NCI-H2029 (cell line): ENCODE measurements at regions not wholly inside any gene's neighbourhood (a gene's known extent, or its start where the extent isn't known, plus 50 kb on each side); places are given as distances from the start of the nearest gene placed in this dataset.

Experiments
- DNase-seq: peaks from one replicate; lab custom pipeline; 2025; lab: John Stamatoyannopoulos, UW

DNA sequence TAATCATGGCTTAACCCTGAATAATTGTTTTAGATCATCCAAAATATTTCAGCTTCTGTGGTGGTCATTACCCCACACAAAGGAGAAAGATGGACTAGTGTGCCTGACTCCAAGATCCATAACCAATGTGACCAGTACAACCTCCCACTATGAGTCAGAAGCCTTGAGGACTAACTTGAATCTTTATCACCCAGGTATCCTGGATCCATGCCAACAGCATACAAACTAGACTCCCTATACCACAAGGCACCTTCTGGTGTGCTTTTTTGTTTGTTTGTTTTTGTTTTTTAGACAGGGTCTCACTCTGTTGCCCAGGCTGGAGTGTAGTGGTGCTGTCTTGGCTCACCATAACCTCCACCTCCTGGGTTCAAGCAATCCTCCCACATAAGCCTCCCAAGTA lies 317.7 kb downstream of the VPS13C start:
- no peak for DNase-seq

DNA sequence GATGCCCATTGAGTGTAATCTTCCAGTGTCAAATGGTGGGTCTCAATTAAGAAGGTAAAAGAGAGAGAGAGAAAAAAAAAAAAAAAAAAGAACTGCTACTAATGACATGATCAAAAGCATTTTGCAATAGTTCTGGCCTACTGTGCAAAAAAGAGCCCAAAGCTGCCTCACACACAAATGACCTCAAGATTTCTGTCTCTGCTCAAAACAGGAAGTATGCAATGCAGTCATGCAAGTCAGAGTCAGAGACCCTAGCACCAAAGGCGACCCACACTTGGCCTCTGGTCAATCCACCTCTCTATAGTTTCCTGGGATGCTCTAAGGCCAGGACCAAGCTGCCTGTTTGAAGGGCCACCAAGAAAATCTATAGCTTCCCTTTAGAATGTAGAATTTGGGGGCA lies 323.5 kb downstream of the VPS13C start:
- no peak for DNase-seq

DNA sequence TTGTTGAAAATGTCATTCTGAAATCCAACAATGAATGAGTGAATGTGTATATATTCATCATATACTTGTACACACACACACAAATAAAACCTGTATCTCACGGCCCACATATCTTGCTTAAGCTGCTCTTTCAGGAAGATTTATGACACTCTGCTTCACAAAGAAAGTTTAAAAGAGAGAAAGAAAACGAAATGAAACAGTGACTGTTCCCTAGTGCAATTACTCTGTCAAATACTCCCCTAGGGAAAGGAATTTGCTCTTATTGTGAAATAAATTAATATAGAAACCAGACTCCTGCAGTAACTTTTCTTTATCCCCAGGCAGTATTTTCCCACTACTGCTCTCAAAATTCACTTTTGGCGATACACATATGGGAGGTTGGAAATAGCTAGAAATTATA lies 329.1 kb downstream of the VPS13C start:
- DNase-seq = no peak

DNA sequence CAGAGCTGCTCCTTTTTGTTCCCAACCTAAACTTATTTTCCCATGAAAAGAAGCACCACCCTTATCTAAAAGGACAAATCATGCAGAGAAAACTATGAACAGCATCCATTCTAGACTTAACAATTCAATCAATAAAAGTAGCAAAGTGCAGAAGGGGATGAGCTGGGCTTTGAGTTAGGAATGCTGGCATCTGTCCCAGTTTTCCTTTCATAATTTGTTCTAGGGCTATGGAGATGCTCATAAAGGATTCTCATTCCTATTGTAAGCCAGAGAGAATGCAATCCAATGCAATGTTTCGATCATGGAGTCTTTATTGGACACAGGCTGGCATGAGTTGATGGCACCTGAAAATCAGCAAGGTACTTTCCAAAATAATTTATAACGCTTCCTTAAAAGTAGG lies 330.6 kb downstream of the VPS13C start:
- no peak for DNase-seq

DNA sequence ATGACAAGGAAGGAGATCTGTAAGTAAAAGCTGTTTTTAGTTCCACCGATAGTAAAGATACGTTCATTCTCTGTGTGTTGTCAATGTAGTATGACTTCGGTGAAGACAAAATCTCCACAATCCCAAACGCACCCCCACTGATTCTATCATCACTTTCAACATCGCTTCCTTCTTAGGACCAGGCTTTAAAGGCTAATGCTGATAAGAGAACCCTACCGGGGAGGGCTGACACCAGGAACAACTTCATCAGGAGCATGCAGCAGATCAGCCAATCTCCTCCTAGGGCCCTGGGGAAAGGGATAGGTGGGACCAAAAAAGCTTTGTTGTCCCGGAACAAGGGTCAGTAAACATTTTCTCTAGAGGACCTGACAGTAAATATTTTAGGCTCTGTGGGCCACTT lies 334.1 kb downstream of the VPS13C start:
- DNase-seq = no peak

DNA sequence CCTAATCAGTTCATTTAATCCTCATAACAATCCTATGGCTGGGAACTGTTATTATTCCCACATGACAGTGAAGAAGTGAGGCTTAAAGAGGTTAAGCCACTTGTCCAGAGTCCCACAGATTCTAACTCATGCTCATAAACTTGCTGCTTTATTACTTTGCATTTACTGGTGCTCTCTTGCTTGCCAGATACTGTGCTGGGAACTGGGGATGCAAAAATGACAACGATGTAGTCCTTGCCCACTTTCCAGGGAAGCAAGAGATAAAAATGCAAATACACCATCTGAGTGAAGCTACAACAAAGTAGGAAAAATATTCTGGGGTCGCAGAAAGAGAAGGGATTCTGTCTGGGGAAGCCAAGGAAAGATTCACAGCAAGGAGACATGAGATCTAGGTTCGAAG lies 335.0 kb downstream of the VPS13C start:
- no peak for DNase-seq

DNA sequence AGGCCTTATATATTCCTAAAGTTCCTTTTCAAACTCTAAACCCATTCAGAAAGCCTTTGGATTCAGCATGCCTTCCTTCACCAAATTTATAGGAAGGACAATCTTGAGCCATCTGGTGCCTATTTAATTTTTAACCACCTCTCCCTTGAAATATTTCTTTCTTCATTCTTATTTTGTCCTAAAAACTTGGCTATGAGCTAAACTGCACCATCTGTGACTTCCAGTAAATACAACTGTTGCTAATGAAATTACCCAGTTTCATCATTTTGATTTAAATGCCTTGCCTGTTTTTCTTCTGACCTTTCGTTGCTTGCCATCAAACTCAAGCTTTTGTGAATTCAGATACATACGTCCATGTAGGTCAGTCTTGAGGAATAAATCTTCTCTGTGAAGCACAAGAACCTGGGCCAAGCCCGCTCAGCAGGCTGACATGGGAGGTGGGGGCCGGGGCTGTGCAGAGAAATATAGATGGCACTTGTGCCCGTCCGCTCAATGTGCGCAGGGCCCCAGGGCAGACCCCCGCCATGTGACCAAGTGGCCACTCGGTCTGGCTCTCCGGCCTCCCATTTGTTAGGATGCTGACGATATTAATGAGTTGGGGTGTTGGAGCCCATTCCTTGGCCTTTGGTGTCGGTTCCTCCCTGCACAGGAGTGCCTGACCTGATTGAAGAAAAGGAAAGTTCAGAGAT lies 335.9 kb downstream of the VPS13C start:
- no peak for DNase-seq

DNA sequence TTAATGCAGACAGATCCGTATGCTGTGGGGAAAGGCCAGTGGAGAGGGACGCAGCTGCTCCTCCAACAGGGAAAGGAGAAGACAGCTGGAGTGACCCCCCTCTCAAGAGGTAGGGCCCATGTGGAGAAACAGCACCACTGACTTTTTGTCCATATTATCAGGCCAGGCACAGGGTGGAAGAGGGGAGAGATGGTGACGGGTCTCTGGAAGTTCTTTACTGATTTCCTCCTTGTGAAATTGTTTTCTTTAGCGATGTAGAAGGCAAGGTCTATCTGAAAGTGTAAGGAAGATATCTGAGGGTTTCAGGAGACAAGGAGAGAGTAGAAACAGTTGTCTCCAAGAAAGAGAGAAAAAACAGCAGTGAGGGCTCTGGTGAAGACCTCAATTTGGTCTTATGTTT lies 338.8 kb downstream of the VPS13C start:
- no peak for DNase-seq

DNA sequence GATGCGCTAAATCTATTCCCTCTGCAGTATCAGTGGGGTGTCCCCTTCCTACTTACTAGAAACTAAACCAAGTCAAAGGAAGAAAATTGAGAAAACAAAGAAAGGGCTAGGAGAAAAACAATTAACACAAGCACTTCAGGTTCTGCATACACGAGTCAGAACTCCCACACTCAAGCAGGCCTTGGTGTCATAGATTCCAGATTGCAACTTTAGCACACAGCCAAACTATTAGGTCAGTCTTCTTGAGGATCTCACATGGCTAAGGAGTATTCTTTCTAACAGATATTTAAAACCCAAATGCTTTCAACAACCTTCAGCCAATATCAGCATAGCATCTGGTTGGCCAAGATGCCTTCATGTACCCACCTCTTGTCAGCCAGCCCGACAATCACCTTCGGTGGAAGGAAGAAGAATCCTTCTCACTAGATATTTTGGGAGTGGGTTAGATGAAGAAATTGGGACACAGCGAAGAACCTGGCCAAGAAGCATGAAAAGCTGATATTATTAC lies 340.0 kb downstream of the VPS13C start:
- no peak for DNase-seq

DNA sequence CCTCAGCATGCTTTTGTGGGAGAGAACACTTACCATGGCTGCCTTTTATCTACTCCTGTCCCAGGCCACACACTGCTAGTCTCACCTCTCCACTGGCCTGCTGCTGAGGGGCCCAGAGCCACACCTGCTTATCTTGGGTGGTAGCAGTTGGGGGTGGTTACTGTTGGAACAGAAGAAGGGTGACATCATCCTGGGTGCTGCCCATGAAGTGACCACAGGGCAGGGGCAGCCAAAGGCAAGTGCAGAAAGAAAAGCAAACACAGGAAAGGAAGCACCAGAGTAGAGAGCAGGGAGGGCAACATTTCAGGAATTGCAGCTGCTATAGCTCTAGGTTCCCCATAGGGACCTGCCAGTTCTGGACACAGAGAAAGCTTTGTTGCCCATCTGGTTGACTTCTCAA lies 345.2 kb downstream of the VPS13C start:
- peak; percentile 31 for DNase-seq

DNA sequence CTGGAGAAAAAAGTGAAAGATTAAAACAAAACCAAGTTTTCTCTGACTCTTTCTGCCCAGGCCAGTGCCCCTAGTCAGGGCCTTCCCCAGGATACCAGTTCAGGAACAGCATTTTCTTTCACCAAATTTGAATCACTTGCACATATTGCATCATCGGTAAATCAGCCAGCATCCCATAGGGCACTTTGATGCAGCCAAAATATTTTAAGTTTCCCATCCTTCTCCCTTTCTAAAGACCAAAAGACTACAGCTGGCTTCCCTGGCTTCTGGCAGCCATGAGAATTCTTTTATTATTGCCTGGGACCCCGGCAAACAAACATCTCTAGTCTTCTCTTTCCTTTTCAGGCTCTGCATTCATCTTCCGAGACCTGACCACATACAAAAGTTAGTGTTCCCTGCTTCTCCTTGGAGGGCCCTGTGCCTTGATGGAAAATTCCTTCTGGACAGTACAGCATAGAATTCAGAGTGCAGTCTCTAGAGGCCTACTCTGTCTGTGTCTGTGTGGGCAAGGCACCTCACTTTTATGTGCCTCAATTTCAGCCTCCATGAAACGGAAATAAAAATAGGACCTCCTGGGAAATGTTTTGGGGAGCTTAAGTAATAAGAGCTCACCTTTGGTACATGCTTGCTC lies 348.0 kb downstream of the VPS13C start:
- no peak for DNase-seq

DNA sequence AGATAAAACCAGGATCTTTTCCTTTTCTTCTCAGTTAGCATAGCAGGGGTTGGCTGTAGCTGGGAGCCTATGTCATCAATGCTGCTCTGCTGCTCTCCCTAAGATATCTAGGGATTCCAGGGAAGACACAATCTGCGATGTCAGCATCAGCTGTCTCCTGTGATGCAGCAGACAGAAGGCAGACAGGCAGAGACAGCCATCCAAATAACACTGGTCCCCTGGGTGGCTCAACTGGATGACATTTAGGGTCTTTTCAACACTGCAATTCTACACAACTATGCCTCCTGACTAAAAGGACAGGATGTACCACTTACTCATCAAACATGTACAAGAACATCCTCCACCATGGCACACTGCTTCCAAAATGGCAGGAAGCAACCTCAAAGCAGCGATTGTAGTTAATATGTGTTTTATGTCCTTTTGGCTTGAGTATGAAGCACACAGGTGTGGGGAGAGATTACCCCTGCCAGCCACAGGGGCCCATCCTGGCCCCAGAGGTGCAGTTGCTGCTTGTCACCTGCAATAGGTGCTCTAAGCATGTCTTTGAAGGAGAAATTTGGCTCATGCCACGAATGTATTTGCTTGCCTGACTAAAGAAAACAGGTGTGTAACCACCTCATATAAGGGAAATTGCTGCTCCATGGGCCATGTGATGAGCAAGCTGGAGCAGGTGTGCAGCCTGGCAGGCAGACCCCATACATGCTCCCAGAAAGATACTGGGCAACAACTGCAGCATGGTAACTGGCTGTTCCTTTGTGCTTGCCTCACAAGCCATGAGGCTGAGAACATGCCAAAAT lies 357.8 kb downstream of the VPS13C start:
- DNase-seq = peak; percentile 47

DNA sequence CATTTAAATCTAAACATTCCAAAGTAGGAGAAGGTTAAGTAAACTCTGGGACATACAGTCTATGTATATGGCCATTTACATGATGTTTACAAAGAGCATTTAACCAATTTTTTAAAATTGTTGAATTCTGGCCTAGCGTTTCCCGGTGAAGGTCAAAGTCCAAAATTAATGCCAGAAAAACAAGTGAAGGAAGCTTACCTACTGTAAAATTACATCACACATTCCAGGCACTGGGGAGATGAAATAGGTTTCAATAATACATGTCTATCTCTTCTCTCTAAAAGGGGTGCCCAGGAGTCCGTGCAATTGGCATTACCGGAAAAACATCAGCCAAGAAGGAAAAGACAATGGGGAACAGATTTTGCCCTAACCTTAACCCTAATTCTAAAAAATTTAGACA lies 358.8 kb downstream of the VPS13C start:
- DNase-seq = no peak

DNA sequence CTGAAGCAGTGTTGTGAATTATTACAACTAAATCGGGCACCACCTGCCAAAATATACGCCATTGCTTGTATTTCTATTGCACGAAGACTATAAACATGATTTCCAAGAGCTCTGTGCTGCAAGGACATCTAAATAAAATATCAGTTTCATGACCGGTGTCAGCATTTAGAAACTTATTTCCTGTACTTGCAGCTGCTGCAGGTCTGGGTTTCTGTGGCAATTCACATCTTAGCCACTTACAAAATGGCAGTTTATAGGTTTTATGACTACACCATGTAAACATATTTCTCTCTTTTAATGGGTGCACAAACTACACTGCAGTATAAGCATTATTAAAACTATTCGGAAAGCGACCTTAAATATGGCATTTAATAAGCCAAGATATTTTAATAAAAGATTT lies 359.4 kb downstream of the VPS13C start:
- DNase-seq = no peak

DNA sequence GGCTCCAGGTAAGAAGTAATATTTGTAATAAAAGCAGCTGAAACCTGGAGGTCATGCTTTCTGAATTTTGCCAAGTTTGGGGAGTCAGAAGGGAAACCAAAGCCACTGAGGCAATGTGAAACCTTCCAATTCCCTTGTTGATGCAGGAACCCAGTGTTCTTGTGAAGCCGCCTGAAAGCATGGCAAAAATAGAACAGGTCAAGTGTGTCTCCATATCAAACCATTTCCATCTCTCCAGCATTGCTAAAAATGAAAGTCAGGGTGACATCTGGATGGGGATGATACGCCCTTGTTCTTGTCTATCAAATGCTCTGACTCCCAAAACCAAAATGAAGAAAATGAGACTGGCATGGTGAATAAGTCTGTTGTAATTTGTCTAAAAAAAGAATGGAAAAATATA lies 362.5 kb downstream of the VPS13C start:
- no peak for DNase-seq

DNA sequence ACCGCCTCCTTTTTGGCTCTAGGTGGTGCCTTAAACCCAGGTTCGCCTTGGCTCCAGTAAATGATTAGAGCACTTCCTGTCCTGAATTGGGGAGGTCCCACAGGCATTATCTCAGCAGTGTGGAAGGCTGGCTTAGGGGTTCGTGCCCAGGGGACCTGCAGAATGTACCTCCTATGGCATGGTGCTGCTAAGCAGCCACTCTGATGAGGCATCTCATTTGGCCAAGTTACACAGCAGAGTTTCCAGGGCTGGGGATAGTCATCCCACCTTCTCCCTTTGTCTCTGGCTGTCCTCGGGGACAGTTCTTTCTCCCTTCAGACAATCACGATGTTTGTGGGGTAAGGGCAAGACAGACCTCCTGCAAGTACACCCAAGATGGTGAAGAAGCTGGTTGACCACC lies 371.2 kb downstream of the VPS13C start:
- DNase-seq = no peak

DNA sequence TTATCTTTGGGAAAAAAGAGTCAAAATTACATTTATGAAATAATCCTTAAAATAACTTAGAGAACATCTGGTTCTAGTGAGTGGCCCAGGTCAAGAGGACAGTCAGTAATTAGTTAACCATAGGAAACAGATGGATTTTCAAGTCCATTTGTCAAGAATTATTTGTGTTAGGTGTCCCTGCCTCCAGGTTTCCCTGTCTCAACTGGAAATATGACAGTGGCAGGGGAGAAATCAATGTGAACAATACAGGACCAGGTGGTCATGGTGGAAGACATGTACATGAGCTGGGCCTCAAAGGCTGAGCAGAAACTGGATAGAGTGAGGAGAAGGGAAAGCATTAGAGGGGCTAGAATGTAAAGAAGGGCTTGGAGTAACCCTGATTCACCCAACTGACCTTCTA lies 372.6 kb downstream of the VPS13C start:
- DNase-seq = no peak

DNA sequence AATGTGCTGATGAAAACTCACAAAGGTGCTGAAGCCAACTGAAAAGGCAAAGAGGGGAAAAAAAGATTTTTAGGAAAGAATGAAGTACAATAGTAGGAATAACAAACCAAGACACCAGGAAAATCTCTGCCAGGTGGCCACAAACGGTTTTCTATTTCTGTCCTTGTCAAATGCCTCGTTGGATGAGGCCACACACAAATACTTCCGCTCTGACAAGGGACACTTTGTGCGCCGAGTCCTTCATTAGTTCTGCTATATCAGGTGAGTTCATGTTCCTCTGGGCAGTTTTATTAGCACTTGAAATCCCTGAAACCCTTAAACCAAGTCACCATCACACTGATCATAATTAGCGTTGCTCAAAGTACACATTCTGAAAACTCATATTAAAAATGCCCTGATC lies 373.1 kb downstream of the VPS13C start:
- no peak for DNase-seq

DNA sequence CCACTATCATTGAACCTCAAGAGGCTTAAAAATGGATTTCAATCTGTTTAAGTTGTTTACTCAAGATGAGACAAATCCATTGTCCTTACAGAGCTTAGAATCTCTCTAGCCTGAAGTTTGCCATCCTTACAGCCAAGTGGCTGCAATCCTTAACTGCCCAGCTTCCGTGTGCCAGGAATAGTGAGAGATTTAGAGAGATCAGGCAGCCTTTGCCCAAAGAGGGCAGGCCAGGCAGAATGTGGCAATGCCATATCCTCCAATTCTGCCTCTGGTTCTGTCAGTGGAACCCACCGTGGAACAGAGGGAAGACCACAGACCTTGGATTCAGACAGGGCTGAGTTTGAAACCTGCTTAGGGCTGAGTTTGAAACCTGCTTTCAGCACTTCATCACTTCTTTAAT lies 374.3 kb downstream of the VPS13C start:
- DNase-seq = no peak

DNA sequence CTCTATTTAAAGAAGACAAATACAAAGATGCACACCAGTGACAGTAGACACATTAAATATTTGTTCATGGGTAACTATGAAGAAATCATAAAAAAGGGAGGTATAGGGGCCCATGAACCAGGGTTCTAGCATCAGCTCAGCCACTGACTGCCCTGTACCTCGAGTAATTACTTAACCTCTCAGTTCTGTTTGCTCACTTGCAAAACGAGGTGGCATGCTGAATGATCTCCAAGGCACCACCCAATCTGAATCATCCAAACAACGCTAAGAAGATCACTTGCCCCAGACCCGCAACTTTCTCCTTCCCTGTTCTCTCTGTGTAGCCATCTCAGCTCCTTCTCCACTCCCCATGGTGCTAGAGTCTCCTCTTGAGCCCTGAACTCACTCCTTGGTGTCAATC lies 374.7 kb downstream of the VPS13C start:
- no peak for DNase-seq

DNA sequence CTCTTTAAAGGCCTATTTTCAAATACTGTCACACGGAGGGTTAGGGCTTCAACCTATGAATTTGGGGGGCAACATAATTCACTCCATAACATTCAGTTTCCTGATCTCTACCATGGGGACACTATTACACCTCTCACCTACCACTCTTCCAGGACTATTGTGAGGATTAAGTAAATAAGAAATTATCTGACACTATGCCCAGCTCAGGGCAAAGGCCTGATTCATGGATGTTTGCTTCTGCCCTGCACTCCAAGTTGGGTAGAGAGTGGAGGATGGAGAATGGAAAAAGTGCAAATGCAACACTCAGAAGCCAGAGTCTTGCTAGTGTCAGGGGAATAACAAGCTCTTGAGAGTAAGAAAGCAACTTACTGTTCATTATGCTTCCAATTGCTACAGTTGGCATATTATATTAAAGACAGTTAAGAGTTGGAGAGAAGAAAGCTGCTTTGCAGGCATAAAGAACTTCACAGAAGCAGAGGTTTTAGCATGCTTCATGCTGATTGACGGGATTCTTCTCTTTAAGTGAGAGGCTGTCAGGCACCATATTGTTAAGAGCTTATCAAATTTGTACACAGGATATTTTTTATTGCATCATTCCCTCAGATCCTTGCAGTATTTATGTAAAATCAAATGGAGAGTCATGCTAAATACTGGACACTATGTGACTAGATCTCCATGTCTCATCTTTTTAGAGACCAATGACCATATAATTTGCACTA lies 375.3 kb downstream of the VPS13C start:
- no peak for DNase-seq

DNA sequence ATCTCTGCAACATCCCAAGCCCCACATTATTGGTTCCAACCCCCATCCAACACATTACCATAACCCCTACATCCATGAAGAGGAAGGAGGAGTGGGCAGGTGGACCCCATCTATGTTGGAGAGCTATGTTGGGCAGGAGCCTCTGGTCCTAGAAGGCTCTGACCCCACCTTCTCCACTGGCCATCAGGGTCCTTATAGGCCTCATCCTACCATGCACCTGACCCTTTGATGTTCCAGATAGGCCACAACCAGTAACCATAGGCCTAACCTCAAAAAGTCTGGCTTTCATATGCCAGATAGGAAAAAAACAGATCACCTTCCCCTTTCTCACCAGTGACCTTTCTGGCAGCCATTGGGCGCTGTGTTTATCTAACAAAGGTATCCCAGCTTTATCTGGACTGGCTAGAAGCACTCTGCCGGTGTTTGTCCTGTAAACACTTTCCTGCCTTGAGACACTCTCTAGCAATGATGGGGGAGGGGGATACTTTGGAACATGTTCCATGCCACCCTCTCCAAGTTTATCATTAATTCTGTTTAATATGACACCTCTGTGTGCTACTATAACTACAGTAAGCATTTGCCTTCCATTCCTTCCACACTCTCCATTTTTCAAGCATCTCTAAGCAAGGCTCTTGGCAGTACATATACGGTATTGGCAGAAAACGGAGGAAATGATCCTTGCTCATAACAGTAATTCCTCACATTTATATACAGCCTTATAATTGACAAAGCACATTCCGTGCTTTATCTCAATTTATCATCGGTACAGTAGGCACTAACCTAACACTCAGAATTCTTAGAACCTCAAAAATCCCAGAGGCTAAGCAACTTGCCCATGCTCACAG lies 377.1 kb downstream of the VPS13C start:
- peak; percentile 59 for DNase-seq
